Activated CD8-positive, alpha-beta T cell treated with anti-CD3 and anti-CD28 coated beads for 36 hours (primary cell): ENCODE measurements at regions not wholly inside any gene's neighbourhood (a gene's known extent, or its start where the extent isn't known, plus 50 kb on each side); places are given as distances from the start of the nearest gene placed in this dataset.

Source experiments
- ATAC-seq: fragments of 200-7000 bp; cut with Tn5 transposase; one replicate; pipeline ENCODE4 v1.10.0; 2021; ENCODE audit warnings: mild to moderate bottlenecking, moderate library complexity
- CTCF ChIA-PET: fragments of 350-600 bp; sonication (Branson Sonifier 250); formaldehyde crosslinking; loops from one replicate; lab custom pipeline; 2021; ENCODE audit warnings: antibody characterized with exemption; lab: Charles Lee
- POLR2A ChIA-PET: fragments of 350-600 bp; sonication (Branson Sonifier 250); formaldehyde crosslinking; loops from one replicate; lab custom pipeline; 2021; ENCODE audit warnings: antibody characterized with exemption; lab: Charles Lee
- DNase-seq: peaks from one replicate; pipeline ENCODE4 v3.0.0-alpha.2; 2020
- H3K27ac Mint-ChIP-seq: one replicate; pipeline ENCODE4 v1.8.0; 2021; ENCODE audit warnings: mild to moderate bottlenecking, mixed read lengths
- H3K27me3 Mint-ChIP-seq: one replicate; pipeline ENCODE4 v1.8.0; 2021; ENCODE audit warnings: mixed read lengths
- H3K36me3 Mint-ChIP-seq: one replicate; pipeline ENCODE4 v1.8.0; 2021; ENCODE audit warnings: low read depth, mixed read lengths
- H3K4me1 Mint-ChIP-seq: one replicate; pipeline ENCODE4 v1.8.0; 2021; ENCODE audit warnings: low read depth, mixed read lengths
- H3K4me3 Mint-ChIP-seq: one replicate; pipeline ENCODE4 v1.8.0; 2021; ENCODE audit warnings: mild to moderate bottlenecking, moderate library complexity, mixed read lengths
- H3K9me3 Mint-ChIP-seq: one replicate; pipeline ENCODE4 v1.8.0; 2021; ENCODE audit warnings: mixed read lengths
- intact Hi-C: fragments of 100-400 bp; cut with micrococcal nuclease; formaldehyde crosslinking; loops from one replicate; pipeline ENCODE4 v1.10.0; 2022
- TF ChIP-seq, protein P1 (sequence below): fragments of 200-600 bp; IDR thresholded peaks from one replicate; pipeline ENCODE4 v1.8.0; 2022; ENCODE audit warnings: antibody characterized with exemption, mild to moderate bottlenecking

GRCh38 chr18:51753365-51754057 is 556.0 kb upstream of the MEX3C start:
- no peak overlapping the region for H3K27ac Mint-ChIP-seq
- POLR2A ChIA-PET: no interaction called here

DNA sequence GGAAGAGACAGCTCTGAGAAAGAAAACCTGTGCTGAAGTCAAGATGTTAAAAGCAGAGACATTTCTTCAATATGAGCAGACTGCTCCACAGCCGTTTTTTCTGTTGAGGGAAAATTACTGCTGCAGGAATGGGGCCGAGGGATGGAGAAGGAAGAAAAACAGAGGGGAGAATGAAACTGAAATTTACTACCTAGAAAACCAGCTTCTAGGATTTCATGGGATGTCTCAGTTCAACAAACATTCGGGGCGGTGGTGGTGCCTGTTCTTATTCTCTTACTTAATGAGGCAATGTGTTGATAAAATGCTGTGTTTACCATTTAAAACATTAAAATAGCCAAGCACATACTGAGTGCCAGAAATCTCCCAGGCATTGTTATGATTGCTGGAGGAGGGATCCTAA is 557.1 kb upstream of the MEX3C start:
- no peak for ATAC-seq

More at GRCh38 chr18:51753365-51754057, 556.0 kb upstream of the MEX3C start:
- Mint-ChIP-seq H3K4me1 (no peaks in the 10 kb centered on the region), H3K4me3 (no peak overlapping the region), H3K36me3 (no peaks in the 10 kb centered on the region), H3K9me3 (no peaks in the 10 kb centered on the region), H3K27me3 (peaks cover 2% of the 10 kb centered on the region)
- TF ChIP-seq, protein P1, sequence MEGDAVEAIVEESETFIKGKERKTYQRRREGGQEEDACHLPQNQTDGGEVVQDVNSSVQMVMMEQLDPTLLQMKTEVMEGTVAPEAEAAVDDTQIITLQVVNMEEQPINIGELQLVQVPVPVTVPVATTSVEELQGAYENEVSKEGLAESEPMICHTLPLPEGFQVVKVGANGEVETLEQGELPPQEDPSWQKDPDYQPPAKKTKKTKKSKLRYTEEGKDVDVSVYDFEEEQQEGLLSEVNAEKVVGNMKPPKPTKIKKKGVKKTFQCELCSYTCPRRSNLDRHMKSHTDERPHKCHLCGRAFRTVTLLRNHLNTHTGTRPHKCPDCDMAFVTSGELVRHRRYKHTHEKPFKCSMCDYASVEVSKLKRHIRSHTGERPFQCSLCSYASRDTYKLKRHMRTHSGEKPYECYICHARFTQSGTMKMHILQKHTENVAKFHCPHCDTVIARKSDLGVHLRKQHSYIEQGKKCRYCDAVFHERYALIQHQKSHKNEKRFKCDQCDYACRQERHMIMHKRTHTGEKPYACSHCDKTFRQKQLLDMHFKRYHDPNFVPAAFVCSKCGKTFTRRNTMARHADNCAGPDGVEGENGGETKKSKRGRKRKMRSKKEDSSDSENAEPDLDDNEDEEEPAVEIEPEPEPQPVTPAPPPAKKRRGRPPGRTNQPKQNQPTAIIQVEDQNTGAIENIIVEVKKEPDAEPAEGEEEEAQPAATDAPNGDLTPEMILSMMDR: no peak
- intact Hi-C loops: no loop called here
- DNase-seq: no peak
- CTCF ChIA-PET: no interaction called here
- no peak for ATAC-seq

GRCh38 chr18:51757255-51757924 is 559.9 kb upstream of the MEX3C start:
- no peak overlapping the region for H3K27ac Mint-ChIP-seq
- POLR2A ChIA-PET: no interaction called here
- DNase-seq: no peak
- CTCF ChIA-PET: no interaction called here
- intact Hi-C loops: no loop called here
- H3K36me3 Mint-ChIP-seq: no peaks in the 10 kb centered on the region
- H3K4me1 Mint-ChIP-seq: no peaks in the 10 kb centered on the region
- H3K9me3 Mint-ChIP-seq: no peaks in the 10 kb centered on the region
- peaks cover 2% of the 10 kb centered on the region for H3K27me3 Mint-ChIP-seq
- H3K4me3 Mint-ChIP-seq: no peak overlapping the region
- TF ChIP-seq, protein P1: no peak
- ATAC-seq: no peak

More for the DNA sequence above, 557.1 kb upstream of the MEX3C start:
- no peak overlapping the region for H3K4me3 Mint-ChIP-seq
- peaks cover 2% of the 10 kb centered on the region for H3K27me3 Mint-ChIP-seq
- H3K9me3 Mint-ChIP-seq: no peaks in the 10 kb centered on the region
- H3K36me3 Mint-ChIP-seq: no peaks in the 10 kb centered on the region
- H3K27ac Mint-ChIP-seq: no peak overlapping the region
- no peak for DNase-seq
- CTCF ChIA-PET: no interaction called here
- POLR2A ChIA-PET: no interaction called here
- TF ChIP-seq, protein P1: no peak
- no peaks in the 10 kb centered on the region for H3K4me1 Mint-ChIP-seq
- intact Hi-C loops: no loop called here

GRCh38 chr18:51762373-51762772 is 564.9 kb upstream of the MEX3C start:
- Mint-ChIP-seq H3K36me3 (no peaks in the 10 kb centered on the region), H3K27me3 (peaks cover 2% of the 10 kb centered on the region), H3K9me3 (no peaks in the 10 kb centered on the region), H3K4me1 (no peaks in the 10 kb centered on the region), H3K4me3 (no peak overlapping the region), H3K27ac (no peak overlapping the region)
- no peak for DNase-seq
- no peak for ATAC-seq
- TF ChIP-seq, protein P1: no peak
- ChIA-PET POLR2A (no interaction called here), CTCF (no interaction called here)
- intact Hi-C loops: no loop called here

DNA sequence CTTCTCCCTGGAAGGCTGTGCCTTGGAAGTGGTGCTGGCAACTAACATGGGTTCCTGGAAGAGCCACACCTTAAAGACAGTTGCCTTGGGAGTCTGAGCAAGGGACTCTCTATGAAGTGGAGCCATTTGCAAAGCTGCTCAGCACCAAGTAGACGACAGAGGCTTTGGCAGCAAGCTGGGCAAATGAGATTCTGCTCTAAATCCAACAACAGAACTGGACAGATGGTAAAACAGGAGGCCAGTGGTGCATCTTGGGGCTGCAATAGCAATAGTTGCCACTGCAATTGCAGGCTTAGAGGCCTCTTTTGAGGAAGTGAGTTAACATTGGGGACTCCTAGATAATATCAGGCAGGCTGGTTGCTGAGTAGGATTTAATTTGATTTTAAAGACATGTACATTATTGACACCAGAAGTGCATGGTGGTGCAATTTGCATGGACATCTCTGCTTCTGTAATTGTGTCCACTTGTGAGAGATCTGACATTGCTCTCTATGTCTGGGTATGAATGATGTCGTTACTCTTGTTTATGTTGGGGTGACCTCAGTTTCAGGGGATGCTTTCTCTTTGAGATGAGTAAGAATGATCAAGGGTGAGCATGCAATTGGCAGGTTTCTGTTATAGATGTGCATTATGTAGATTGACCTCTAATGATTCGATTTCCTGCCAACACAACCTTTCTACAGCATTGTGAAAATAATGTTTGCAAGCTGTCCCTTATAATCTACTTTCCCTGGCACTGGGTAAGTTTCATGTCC is 568.3 kb upstream of the MEX3C start:
- no peak overlapping the region for H3K27ac Mint-ChIP-seq
- TF ChIP-seq, protein P1: no peak

More for the DNA sequence above, 568.3 kb upstream of the MEX3C start:
- ATAC-seq: no peak
- ChIA-PET POLR2A (no interaction called here), CTCF (no interaction called here)
- Mint-ChIP-seq H3K27me3 (peaks cover 2% of the 10 kb centered on the region), H3K36me3 (no peaks in the 10 kb centered on the region), H3K9me3 (no peaks in the 10 kb centered on the region), H3K4me3 (no peak overlapping the region), H3K4me1 (no peaks in the 10 kb centered on the region)
- DNase-seq: no peak
- intact Hi-C loops: no loop called here
